Right atrium auricular region (tissue), 2 donors: ENCODE measurements at regions not wholly inside any gene's neighbourhood (a gene's known extent, or its start where the extent isn't known, plus 50 kb on each side); places are given as distances from the start of the nearest gene placed in this dataset.

Experiments used
- DNase-seq: peaks from one replicate; pipeline ENCODE4 v3.0.0-alpha.2; 2019; ENCODE audit warnings: low spot score
- H3K27ac ChIP-seq, 2 donors: fragments of 200-600 bp; sonication (generic); 1 replicate in 1 of 2; 2 replicates in 1 of 2; pipeline ENCODE4 v1.5.1; 2016 to 2019
- H3K27me3 ChIP-seq, 2 donors: fragments of 200-600 bp; sonication (generic); one replicate each; pipeline versions ENCODE4 v1.5.1 to v1.6.0; 2017 to 2019
- H3K36me3 ChIP-seq: fragments of 200-600 bp; sonication (generic); one replicate; pipeline ENCODE4 v1.5.1; 2016
- H3K4me1 ChIP-seq, 2 donors: fragments of 200-600 bp; sonication (generic); one replicate each; pipeline versions ENCODE4 v1.5.1 to v1.6.0; 2017 to 2019
- H3K4me3 ChIP-seq, 2 donors: fragments of 200-600 bp; sonication (generic); 1 replicate in 1 of 2; 2 replicates in 1 of 2; pipeline ENCODE4 v1.5.1; 2017 to 2019; ENCODE audit warnings: mild to moderate bottlenecking in 1 of 2, moderate library complexity in 1 of 2
- H3K9me3 ChIP-seq, 2 donors: fragments of 200-600 bp; sonication (generic); one replicate each; pipeline ENCODE4 v1.5.1; 2019
- TF ChIP-seq, protein P1 (sequence below), 2 donors: fragments of 200-600 bp; sonication (generic); IDR thresholded peaks; one replicate each; pipeline ENCODE4 v1.5.1; 2019; ENCODE audit warnings: antibody characterized with exemption in 2 of 2

DNA sequence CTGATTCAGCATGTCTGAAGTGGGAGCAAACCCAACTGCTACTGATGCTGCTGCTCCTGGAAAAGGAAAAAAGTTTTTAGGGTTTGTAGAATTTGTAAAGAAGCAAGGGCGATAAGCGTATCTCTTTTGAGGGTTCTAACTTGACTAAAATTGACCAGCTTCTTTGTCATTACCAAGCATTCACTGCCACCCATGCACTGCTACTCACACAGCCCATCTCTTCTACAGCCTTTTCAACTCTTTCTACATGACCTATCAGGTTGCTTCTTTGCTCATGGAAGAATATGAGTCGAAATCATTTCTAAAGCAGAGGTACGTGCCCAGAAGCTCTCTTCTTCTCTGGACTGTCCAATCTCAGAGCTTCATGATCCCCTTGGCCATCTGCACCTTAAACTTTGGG, 570.9 kb downstream of the EPHA7 start:
- DNase-seq = no peak
- Histone ChIP-seq H3K36me3 (no peaks in the 10 kb centered on the region), H3K9me3 (no peaks in the 10 kb centered on the region), H3K4me3 (no peak overlapping the region), H3K4me1 (no peaks in the 10 kb centered on the region), H3K27me3 (no peaks in the 10 kb centered on the region), H3K27ac (no peak overlapping the region)
- TF ChIP-seq, protein P1, sequence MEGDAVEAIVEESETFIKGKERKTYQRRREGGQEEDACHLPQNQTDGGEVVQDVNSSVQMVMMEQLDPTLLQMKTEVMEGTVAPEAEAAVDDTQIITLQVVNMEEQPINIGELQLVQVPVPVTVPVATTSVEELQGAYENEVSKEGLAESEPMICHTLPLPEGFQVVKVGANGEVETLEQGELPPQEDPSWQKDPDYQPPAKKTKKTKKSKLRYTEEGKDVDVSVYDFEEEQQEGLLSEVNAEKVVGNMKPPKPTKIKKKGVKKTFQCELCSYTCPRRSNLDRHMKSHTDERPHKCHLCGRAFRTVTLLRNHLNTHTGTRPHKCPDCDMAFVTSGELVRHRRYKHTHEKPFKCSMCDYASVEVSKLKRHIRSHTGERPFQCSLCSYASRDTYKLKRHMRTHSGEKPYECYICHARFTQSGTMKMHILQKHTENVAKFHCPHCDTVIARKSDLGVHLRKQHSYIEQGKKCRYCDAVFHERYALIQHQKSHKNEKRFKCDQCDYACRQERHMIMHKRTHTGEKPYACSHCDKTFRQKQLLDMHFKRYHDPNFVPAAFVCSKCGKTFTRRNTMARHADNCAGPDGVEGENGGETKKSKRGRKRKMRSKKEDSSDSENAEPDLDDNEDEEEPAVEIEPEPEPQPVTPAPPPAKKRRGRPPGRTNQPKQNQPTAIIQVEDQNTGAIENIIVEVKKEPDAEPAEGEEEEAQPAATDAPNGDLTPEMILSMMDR (IDR thresholded peaks at IDR 0.05) = no peak

DNA sequence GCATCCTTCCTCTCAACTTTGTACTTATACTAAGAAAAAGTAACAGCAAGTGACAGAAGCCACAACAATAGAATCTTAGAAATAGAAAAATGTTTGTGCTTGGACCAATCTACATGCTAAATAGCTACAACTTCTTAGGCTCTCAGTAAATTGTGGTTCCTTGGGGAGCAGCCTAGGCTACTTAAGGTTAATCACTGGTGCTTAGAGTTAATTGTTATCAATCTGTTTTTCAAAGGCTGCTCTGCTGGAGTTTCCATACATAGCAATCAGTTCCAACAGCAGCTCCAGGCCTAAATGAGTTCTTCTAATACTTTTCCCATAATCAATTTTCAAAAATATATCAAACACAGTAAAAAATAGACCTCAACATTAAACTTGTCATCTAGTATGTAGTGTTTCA, 571.4 kb downstream of the EPHA7 start:
- H3K4me3 ChIP-seq = no peak overlapping the region
- no peak for DNase-seq
- no peaks in the 10 kb centered on the region for H3K36me3 ChIP-seq
- TF ChIP-seq, protein P1 (IDR thresholded peaks at IDR 0.05) = no peak
- H3K27me3 ChIP-seq = no peaks in the 10 kb centered on the region
- no peak overlapping the region for H3K27ac ChIP-seq
- no peaks in the 10 kb centered on the region for H3K4me1 ChIP-seq
- no peaks in the 10 kb centered on the region for H3K9me3 ChIP-seq

- no peak overlapping the region for H3K4me3 ChIP-seq
- H3K27ac ChIP-seq = no peak overlapping the region
- H3K9me3 ChIP-seq = no peaks in the 10 kb centered on the region
- no peak for DNase-seq
- no peaks in the 10 kb centered on the region for H3K4me1 ChIP-seq
- H3K36me3 ChIP-seq = no peaks in the 10 kb centered on the region
- H3K27me3 ChIP-seq = no peaks in the 10 kb centered on the region
- TF ChIP-seq, protein P1 (IDR thresholded peaks at IDR 0.05) = no peak
Measured at GRCh38 chr6:92840246-92840930, 579.0 kb downstream of the EPHA7 start.

DNA sequence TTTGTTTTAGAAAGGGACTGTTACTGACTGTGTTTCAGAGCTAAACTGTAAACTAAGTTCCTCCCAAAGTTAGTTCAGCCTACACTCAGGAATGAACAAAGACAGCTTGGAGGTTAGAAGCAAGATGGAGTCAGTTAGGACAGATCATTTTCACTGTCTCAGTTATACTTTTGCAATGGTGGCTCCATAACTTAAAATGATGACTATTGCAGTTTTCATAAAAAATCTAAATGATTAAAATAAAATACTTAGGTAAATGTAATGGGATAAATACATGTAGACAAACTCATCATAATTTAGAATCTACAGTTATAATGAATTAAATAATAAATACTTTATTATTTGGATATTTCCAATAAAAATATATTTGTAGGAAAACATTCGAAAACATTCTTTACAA, 590.6 kb downstream of the EPHA7 start:
- H3K9me3 ChIP-seq = no peaks in the 10 kb centered on the region
- no peak overlapping the region for H3K27ac ChIP-seq
- H3K4me1 ChIP-seq = no peaks in the 10 kb centered on the region
- TF ChIP-seq, protein P1 (IDR thresholded peaks at IDR 0.05) = no peak
- H3K36me3 ChIP-seq = no peaks in the 10 kb centered on the region
- no peak overlapping the region for H3K4me3 ChIP-seq
- no peaks in the 10 kb centered on the region for H3K27me3 ChIP-seq
- no peak for DNase-seq

GRCh38 chr6:92827104-92827503, 592.3 kb downstream of the EPHA7 start:
- no peak overlapping the region for H3K4me3 ChIP-seq
- no peaks in the 10 kb centered on the region for H3K9me3 ChIP-seq
- no peaks in the 10 kb centered on the region for H3K27me3 ChIP-seq
- no peaks in the 10 kb centered on the region for H3K4me1 ChIP-seq
- no peak for DNase-seq
- TF ChIP-seq, protein P1 (IDR thresholded peaks at IDR 0.05) = no peak
- H3K36me3 ChIP-seq = no peaks in the 10 kb centered on the region
- H3K27ac ChIP-seq = no peak overlapping the region

DNA sequence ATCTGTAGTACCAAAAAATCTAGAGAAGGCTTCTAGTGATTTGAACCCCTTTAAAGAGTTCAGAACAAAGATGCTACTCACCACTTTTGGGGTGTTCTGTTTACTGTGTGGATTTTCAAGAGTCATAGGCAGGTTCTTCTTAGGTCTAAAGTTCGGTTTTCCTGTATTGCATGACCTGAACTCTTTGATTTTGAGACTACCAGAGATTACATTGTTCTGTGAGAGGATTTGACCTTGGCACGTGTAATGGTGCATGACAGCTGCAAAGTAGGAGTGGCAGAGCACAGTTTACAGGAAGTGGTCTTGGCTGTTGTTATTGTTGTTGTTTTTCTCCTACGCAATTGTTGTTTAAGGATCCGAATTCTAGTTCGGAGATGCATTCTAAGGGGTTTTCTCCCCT, 592.7 kb downstream of the EPHA7 start:
- no peak overlapping the region for H3K4me3 ChIP-seq
- TF ChIP-seq, protein P1 (IDR thresholded peaks at IDR 0.05) = no peak
- no peaks in the 10 kb centered on the region for H3K9me3 ChIP-seq
- H3K36me3 ChIP-seq = no peaks in the 10 kb centered on the region
- H3K27me3 ChIP-seq = no peaks in the 10 kb centered on the region
- no peaks in the 10 kb centered on the region for H3K4me1 ChIP-seq
- DNase-seq = no peak
- H3K27ac ChIP-seq = no peak overlapping the region
